Anterior cingulate cortex (tissue), 58 donors: ENCODE measurements at regions not wholly inside any gene's neighbourhood (a gene's known extent, or its start where the extent isn't known, plus 50 kb on each side); places are given as distances from the start of the nearest gene placed in this dataset.
"Not testable (repeated sequence)": the region's sequence is repeated elsewhere in the genome, so short reads cannot be mapped to it uniquely, and the experiment has no call there.

ENCODE experiments used
- DNase-seq, 58 donors: peaks; one replicate each; lab custom pipeline; 2025; lab: John Stamatoyannopoulos, UW

DNA sequence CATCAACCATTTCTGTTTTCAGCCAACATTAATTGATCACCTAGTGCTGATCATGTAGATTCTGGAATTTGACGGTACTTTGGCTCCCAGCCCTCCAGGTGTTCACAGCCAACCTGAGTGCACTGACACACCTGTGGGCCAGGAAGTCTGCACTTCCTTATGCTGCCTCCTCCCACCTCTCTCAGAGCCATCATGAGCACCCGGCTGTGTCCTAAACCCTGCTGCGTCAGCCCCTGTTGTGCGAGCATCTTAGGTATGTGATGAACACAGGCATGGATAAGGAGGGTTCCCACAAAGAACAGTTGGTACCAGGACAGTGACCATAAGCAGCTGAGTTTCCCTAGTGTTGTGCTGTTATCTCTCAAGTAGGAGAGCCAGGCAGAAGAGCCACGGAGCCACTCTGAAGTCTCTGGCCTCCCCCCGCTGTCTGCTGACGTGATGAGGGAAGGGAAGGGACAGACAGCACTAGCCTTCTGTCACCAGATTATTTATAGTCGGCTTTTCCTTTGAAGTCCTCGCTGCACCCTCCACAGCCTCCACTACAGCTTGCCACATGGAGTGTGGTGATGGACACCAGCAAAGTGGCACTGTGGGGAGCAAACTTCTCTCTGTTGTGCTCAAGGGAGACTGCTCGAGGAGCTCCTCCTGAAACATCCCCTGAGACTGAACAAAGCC is 162.8 kb upstream of the ANKFN1 start:
- peak in 1 of 58 donors; percentile 1 for DNase-seq

DNA sequence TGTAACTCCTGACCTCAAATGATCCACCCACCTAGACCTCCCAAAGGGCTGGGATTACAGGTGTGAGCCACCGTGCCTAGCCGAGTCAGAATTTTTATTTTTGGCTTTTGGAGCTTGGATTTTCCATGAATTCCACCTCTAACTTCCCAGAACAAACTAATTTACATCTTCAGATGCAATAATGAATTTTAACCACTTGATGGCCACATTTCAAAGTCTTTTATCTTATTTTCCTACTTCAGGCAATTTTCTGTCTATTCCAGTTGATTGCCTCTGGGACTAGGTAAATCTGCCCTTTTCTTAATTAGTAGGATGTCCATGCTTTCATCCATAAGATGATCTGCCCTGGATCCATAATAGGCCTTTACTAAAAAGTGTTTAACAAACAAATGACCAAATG is 156.4 kb upstream of the ANKFN1 start:
- DNase-seq = no peak

DNA sequence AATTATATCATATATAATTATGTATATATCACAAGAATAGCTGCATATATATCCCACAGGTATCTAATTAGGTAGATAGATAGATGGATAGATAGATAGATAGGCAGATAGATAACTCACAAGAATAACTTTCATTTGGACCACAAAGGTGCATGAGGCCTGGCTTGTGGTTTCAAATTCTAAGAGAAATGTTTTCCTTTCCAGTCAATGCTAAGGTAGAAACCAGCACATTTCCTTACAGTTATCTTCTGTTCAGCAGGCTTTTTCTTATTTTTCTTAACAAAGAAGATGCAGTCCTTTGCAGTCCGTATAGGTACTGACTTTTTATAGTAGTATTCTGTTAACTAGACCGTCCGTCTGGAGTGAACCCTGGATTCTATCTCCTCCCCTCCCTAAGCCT is 152.9 kb upstream of the ANKFN1 start:
- no peak for DNase-seq

DNA sequence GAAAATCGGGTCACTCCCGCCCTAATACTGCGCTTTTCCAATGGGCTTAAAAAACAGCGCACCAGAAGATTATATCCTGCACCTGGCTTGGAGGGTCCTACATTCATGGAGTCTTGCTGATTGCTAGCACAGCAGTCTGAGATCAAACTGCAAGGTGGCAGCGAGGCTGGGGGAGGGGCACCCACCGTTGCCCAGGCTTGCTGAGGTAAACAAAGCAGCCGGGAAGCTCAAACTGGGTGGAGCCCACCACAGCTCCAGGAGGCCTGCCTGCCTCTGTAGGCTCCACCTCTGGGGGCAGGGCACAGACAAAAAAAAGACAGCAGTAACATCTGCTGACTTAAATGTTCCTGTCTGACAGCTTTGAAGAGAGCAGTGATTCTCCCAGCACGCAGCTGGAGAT is 150.6 kb upstream of the ANKFN1 start:
- DNase-seq = not testable (repeated sequence)

DNA sequence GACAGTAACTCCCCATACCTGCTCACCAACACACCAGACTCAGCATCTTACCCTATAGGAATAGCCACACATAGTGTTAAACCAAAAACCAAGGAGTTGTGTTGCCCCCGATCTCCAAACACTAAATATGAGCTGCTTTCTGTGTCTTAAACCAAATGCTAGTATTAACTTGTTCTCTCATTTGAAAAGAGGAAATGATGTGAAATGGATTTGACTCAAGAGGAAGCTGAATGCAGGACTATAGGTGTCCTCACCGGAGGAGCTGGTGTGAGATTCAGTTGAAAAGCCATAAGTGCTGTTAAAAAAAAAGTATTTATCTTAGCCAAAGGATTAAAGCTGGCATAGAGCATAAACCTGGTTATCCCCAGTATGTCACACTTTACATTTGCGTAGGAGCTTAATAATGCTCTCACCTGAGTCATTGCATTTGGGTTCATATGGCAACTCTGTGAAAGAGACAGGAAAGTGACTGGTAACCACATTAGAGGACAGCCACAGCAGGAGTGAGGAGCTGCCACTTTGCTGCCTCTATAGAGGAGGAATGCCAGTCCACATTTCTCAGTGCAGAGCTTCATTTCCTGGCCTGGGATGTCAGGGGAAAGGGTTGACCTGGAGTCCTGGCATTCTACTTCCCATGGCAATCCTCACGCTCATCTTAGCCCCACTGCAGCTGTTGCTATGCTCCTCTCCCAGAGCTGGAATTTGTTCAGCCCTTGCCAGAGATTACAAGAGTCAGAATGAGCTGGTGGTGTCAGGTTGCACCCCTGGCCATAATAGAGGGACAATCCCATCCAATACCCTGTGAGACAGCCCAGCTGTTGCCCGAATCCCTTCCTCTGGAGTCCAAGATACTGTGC is 143.3 kb upstream of the ANKFN1 start:
- DNase-seq = no peak

DNA sequence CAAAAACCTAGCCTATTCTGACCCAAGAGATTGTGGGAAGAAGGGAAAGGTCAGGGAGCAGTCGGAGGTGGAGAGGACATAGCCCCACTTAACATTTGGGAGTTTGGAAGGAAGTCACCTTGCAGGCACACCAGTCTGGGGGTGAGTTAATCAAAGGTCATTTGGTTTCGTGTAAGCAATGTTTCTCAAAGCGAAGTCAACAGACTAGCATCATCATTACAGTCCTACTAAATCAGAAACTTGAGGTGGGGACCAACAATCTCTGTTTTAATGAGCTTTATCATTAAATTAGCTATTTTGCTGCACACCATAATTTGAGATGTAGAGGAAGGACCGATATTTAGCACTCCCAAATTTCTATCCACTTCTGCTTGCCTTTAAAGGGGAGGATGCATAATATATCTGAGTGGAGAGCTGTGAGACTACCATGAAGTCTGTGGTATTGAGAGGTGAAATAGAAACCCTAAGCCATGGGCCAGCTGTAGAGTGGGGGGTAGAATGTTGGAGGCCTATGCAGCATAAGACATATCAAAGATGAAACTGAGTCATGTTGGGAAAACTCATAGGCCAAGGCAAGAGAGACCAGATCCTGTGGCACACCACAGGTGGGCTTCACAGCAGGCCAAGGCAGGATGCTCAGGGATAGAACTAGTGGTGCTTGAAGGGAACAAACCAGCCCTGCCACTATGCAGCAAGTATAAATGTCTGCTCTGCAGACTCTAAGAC is 141.7 kb upstream of the ANKFN1 start:
- no peak for DNase-seq

DNA sequence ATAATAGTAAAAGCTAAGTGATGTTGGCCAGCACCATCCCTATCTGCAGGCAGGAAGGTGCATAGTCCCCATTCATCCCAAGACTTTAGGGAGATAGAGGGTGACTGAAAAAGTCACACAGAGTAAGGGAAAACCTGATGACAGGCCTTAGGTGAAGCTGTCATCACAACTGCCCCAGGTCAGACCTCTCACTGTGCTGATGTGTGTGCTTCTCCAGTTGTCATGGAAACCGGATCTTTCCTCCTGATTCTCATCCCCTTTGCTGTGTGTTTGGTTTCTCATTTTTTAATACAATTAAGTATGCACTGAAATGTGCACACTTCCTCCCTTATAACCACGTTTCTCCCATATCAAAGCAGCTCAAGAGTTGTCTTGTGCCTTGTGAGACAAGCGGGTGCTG is 135.1 kb upstream of the ANKFN1 start:
- DNase-seq = no peak

DNA sequence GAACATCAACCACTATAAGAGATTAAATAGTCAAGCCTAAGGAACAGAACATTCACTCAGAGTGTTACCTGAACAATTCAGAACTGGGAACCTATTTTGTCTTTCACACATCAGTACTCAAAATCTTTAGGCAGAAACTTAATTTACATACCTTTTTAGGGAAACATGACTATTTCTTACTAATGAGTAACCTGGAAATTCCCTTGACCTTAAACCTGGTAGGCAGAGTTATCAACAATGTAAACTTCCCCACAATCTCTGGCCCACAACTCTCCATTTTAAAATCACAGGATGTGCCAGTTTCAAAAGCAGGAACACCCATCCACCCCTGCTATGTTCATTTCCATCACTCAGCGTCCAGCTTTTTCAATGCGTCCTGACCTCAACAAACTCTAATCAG is 132.9 kb upstream of the ANKFN1 start:
- no peak for DNase-seq

DNA sequence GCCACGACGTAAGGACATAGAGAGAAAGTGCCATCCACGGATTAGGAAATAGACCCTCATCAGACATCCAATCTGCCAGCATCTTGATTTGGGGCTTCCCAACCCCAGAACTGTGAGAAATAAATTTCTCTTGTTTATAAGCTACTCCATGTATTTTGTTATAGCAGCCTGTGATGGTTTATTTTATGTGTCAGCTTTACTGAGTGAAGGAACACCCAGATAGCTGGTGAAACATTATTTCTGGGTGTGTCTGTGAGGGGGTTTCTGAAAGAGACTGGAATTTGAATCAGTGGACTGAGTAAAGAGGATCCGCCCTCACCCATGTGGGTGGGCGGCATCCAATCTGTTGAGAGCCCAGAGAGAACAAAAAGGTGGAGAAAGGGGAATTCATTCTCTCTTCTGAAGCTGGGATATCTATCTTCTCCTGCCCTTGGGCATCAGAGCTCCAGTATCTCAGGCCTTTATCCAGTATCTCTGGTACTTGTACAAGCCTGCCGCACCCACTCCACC is 131.5 kb upstream of the ANKFN1 start:
- DNase-seq = no peak

DNA sequence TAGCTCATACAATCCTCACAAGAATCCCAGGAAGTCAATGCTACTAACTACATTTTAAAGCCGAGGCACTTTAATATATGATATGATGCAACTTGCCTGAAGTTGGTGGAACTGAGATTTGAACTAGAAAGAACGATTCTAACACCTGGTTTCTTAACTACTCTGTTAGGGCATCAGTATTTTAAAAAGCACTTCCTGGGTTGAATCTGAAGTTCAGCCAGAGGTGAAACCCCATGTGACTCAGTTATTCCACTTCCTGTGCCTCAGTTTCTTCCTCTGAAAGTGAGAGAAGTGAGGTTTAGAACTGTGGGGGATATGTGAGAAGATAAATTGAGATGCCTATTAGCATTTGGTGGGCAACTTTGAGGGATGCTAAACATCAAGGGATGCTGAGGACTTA is 129.4 kb upstream of the ANKFN1 start:
- DNase-seq = no peak

DNA sequence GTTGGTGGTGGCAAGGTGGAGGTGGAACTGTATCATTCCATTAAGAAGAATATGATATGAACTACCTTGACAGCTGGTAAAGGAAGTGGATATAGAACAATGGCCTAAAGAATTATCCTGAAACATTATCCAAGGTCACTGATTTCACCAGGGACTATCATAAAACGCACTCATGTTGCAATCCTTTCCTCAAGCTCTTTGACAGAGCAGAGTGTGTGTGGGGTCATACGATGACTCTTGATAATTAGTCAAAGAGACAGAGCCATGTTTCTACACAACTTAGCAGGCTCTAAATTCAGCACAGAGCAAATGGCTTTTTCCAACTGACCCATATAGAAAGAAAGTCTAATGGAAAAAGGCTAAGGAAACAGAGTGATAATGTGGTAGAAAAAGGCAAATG is 126.4 kb upstream of the ANKFN1 start:
- no peak for DNase-seq

DNA sequence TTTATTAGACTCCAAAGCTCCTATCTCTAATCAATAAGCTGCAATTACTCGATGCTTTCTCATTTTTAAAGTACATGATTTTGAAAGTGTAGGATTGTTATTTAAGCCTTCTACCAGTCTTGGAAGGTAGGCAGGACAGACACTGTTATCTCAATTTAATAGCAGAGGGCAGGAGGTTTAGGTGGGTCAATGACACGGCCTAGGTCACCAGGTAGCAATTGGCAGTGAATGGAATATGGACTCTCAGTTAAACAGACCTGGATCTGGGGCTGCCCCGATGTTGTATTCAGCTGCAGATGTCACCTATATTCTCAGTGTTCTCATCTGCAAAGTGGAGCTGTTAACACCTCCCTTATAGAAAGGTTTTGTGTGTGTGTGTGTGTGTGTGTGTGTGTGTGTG is 124.4 kb upstream of the ANKFN1 start:
- DNase-seq = no peak

DNA sequence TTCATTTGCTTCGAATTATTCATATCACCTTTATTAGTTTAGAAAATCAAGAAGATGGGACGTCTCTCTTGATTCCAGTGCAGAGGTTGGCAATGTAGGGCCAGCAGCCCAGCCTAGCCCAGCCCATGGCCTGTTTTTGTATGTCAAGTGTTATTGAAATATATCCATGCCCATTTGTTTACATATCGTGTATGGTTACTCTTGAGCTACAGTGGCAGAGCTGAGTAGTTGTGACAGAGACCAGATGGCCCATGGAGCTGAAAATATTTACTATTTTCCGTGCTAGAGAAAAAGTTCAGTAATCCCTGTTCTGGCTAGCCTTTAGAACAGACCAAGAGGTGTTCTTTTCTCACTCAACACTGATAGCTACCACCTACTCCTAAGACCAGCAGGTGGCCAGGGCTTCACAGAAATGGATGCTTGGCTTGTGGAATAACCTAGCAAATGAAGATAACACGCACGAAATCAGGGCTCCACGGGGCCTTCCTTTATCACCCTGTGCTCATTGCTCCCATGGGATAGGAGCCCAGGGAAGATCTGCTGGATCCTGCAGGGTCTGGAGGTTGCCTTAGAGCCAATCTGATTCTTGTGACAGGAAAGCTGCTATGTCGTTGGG is 123.2 kb upstream of the ANKFN1 start:
- DNase-seq = no peak

DNA sequence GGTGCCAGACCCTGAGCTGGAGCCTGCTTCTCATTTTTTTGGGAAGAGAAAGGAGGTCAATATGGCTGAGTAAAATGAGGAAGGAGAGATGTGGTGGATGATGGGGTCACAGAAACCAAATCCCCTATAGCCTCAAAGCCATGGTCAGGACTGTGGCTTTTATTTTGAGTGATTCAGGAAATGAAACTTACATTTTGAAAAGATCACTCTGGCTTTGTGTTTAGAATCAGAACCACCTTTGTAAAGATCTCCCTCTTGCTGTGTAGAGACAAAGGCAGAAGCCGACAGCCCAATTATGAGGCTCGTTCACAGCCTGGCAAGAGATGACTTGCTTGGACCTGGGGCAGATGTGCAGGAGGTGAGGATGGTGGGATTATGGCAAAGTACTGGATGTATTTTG is 121.6 kb upstream of the ANKFN1 start:
- no peak for DNase-seq

DNA sequence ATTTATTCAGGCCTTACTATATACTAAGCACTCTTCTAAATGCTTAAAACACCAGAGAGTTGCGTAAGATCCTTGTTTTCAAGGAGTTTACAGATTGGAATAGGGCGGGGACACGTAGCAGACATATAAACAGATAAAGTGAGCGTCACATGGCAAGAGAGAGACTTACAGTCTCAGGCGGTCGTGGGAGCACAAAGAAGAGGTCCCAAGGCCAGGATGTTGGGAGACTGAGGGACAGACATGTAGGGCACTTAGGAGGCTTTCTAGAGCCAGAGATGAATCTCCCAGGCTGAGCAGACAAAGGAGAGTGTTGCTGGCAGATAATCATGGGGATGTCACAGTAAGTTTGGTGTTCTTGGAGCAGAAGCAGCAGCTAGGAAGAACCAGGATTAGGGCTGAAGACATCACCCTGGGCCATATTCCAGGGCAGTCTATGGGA is 119.1 kb upstream of the ANKFN1 start:
- no peak for DNase-seq

DNA sequence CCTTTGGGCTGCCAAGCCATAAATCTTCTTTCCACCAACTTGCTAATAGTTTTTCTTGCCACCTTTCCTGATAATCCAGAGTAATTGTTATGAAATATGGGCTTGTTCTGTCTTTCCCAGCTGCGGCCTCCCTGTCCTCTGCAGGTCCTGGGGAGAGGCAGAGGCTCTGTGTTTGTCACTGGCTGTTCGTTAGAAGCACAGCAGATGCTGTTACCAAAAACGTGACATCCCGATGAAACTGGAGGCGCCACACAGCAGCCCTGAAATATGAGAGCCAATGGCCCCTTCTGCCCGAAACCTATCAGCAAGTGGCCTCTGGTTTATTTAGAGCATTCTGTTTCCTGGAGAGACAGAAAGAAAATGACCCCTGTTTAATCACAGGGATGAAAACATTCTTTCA is 115.1 kb upstream of the ANKFN1 start:
- DNase-seq = no peak

DNA sequence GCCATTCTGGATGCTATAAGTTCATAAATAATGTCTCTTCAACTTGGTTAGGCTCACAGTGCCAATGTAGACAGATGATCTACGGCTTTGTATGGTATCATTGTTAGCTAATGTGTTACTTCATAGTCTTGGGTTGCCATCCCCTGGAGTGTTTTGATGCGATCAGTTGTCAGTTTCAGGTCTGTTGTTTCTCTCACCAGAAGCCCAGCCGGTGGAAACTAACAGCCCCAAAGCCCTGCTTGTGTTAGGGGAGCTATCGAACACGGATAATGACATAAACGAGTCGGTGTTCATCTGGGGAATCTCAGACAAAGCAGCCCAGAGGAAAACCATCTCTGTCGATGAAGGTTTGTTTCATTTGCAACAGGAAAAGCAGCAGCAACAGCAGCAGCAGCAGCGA is 107.4 kb upstream of the ANKFN1 start:
- DNase-seq = no peak

DNA sequence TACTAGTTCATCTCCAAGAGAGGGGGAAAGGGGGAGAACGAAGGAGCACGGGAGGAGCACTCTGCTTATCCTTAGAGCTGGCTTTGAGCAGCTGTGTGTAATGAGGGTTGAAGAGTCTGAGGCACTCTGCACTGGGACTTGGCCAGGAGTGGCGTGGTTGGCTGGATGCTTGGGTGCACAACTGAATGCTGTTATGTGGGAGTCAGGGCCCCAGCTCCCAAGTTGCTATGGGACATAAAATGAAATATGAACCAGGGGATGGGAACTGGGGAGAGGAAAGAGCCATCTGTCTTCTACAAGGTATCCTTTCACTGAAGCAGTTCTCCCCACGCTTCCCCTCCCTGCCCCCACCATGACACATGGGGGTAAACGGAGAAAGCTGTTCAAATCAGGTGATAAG is 105.9 kb upstream of the ANKFN1 start:
- DNase-seq = no peak

DNA sequence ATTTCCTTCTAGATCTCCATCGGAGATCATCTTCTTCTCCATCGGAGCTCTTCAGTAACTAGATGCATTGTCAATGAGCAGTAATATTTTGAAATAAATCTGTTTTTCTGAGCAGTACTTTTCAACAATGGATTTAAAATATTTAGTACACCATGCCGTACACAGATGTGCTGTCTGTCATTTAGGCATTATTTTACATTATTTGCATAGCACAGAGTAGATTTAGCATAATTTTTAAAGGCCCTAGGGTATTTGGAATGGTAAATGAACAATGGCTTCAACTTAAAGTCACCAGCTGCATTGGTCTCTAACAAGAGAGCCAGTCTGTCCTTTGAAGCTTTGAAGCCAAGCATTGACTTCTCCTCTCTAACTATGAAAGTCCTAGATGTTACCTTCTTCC is 95.4 kb upstream of the ANKFN1 start:
- DNase-seq = no peak

DNA sequence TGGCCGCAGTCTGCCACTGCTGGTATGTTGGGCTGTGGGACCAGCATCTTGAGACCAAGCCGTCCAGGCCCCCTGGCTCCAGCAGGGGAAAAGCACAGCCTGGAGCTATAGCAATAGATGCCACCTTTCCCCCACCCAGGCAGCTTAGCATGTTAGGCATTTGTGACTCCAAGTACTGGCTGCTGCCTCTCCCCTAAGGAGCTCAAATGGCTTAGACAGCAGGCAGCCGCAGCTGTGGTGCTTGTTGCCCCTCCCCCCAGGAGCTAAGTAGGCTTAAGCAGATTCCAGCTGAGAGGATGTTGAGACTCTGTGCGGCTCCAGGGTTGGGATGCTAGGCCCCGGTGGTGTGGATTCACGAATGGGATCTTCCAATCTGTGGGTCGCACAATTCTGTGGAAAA is 88.8 kb upstream of the ANKFN1 start:
- DNase-seq = no peak

DNA sequence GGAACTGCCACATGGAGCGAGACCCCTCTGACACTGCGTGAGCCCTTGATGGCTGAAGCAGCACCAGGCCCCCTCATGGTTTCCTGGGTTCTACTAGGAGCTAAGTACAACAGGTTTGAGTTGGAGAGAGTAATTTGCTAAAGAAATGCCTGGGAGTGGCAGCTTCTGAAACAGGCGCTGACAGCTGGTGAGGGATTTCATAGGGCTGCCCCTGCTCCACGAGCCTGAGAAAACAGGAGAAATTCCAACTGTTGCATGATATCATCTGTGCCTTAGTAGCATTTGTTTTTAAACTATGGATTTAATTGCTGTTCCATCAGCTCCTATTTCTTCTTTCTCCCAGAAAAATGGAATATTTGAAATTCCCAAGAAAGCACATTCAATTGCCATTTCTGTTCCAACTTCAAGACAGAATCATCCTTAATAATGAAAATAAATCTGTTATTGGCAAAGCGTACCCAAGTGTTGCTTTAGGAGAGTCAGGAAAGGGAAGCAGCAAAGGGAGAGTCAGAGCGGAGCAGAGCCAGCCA is 78.8 kb upstream of the ANKFN1 start:
- DNase-seq = no peak
